Loucy (cell line): ENCODE measurements at regions not wholly inside any gene's neighbourhood (a gene's known extent, or its start where the extent isn't known, plus 50 kb on each side); places are given as distances from the start of the nearest gene placed in this dataset.

ENCODE experiments used
- H2AFZ ChIP-seq: fragments of 200-600 bp; sonication (generic); 2 replicates; pipeline ENCODE4 v1.6.0; 2016; ENCODE audit warnings: antibody characterized with exemption, mild to moderate bottlenecking, low read length, moderate library complexity
- H3F3A ChIP-seq: fragments of 200-600 bp; 2 replicates; pipeline ENCODE4 v1.6.0; 2016; ENCODE audit warnings: antibody characterized with exemption, low read depth, mild to moderate bottlenecking
- H3K27me3 ChIP-seq: fragments of 200-600 bp; sonication (generic); 2 replicates; pipeline ENCODE4 v1.6.1; 2014; ENCODE audit warnings: low read length, mild to moderate bottlenecking; ENCODE audit not compliant: insufficient read depth, poor library complexity, severe bottlenecking
- H3K36me3 ChIP-seq: fragments of 200-600 bp; sonication (generic); 2 replicates; pipeline ENCODE4 v1.6.1; 2016; ENCODE audit warnings: low read length; ENCODE audit not compliant: insufficient read depth
- H3K4me1 ChIP-seq: fragments of 200-600 bp; sonication (generic); 2 replicates; pipeline ENCODE4 v1.5.1; 2014; ENCODE audit warnings: low read length, mild to moderate bottlenecking; ENCODE audit not compliant: insufficient read depth, poor library complexity, severe bottlenecking
- H3K4me2 ChIP-seq: fragments of 200-600 bp; sonication (generic); 2 replicates; pipeline ENCODE4 v1.6.0; 2014; ENCODE audit warnings: antibody characterized with exemption, low read length, low read depth, mild to moderate bottlenecking; ENCODE audit not compliant: poor library complexity, severe bottlenecking
- H3K4me3 ChIP-seq: fragments of 200-600 bp; sonication (generic); 2 replicates; pipeline ENCODE4 v1.5.1; 2014; ENCODE audit warnings: low read length, mild to moderate bottlenecking, mixed read lengths; ENCODE audit not compliant: poor library complexity, severe bottlenecking
- H3K79me2 ChIP-seq: fragments of 200-600 bp; sonication (generic); 2 replicates; pipeline ENCODE4 v1.6.1; 2014; ENCODE audit warnings: low read length; ENCODE audit not compliant: insufficient read depth
- H3K9ac ChIP-seq: fragments of 200-600 bp; sonication (generic); 2 replicates; pipeline ENCODE4 v1.6.0; 2014; ENCODE audit warnings: mild to moderate bottlenecking, low read depth, low read length, moderate library complexity; ENCODE audit not compliant: poor library complexity, severe bottlenecking
- H3K9me2 ChIP-seq: fragments of 200-600 bp; sonication (generic); replicated peaks from 2 replicates; pipeline ENCODE4 v1.6.1; 2016; ENCODE audit warnings: low read depth, low read length, mixed read lengths
- H3K9me3 ChIP-seq: fragments of 200-600 bp; sonication (generic); 2 replicates; pipeline ENCODE4 v1.6.1; 2014; ENCODE audit warnings: mild to moderate bottlenecking, antibody characterized with exemption, low read length, low read depth; ENCODE audit not compliant: insufficient read depth
- H4K20me1 ChIP-seq: fragments of 200-600 bp; sonication (generic); 2 replicates; pipeline ENCODE4 v1.6.0; 2014; ENCODE audit warnings: antibody characterized with exemption, low read length, mild to moderate bottlenecking; ENCODE audit not compliant: insufficient read depth, poor library complexity, severe bottlenecking
- CTCF ChIP-seq: fragments of 200-600 bp; sonication (generic); conservative IDR thresholded peaks from 2 replicates; pipeline ENCODE4 v1.5.1; 2014; ENCODE audit warnings: mild to moderate bottlenecking, antibody characterized with exemption, low read length
- EZH2phosphoT487 ChIP-seq: fragments of 200-600 bp; IDR thresholded peaks from 2 replicates; pipeline ENCODE4 v1.6.1; 2018; ENCODE audit warnings: antibody characterized with exemption, mild to moderate bottlenecking, moderate library complexity, borderline replicate concordance

- H3F3A ChIP-seq = no peaks in the 10 kb centered on the region
- H3K4me3 ChIP-seq = no peak overlapping the region
- H3K4me1 ChIP-seq = no peaks in the 10 kb centered on the region
- H3K9me3 ChIP-seq = no peaks in the 10 kb centered on the region
- 0 out of 2 replicates have a peak, but pooled peaks cover 4% of the 10 kb centered on the region for H3K9me2 ChIP-seq
- TF ChIP-seq EZH2phosphoT487 (no peak), CTCF (no peak)
- no peaks in the 10 kb centered on the region for H3K27me3 ChIP-seq
- no peak overlapping the region for H3K4me2 ChIP-seq
- H3K36me3 ChIP-seq = no peaks in the 10 kb centered on the region
- no peak overlapping the region for H3K9ac ChIP-seq
- no peak overlapping the region for H2AFZ ChIP-seq
- no peaks in the 10 kb centered on the region for H4K20me1 ChIP-seq
- H3K79me2 ChIP-seq = no peaks in the 10 kb centered on the region
Measured at GRCh38 chr2:185663811-185664210, 74.8 kb upstream of the FSIP2 start.

- no peaks in the 10 kb centered on the region for H4K20me1 ChIP-seq
- no peaks in the 10 kb centered on the region for H3F3A ChIP-seq
- no peak overlapping the region for H3K4me2 ChIP-seq
- H3K4me3 ChIP-seq = no peak overlapping the region
- H2AFZ ChIP-seq = no peak overlapping the region
- H3K4me1 ChIP-seq = no peaks in the 10 kb centered on the region
- no peak overlapping the region for H3K9ac ChIP-seq
- 0 out of 2 replicates have a peak, but pooled peaks cover 4% of the 10 kb centered on the region for H3K9me2 ChIP-seq
- TF ChIP-seq EZH2phosphoT487 (no peak), CTCF (no peak)
- H3K27me3 ChIP-seq = no peaks in the 10 kb centered on the region
- no peaks in the 10 kb centered on the region for H3K36me3 ChIP-seq
- H3K9me3 ChIP-seq = no peaks in the 10 kb centered on the region
- H3K79me2 ChIP-seq = no peaks in the 10 kb centered on the region
Measured at GRCh38 chr2:185664384-185664783, 74.2 kb upstream of the FSIP2 start.

- no peak overlapping the region for H3K4me3 ChIP-seq
- no peak overlapping the region for H2AFZ ChIP-seq
- no peaks in the 10 kb centered on the region for H3K36me3 ChIP-seq
- no peak overlapping the region for H3K9ac ChIP-seq
- H3K4me1 ChIP-seq = no peaks in the 10 kb centered on the region
- H4K20me1 ChIP-seq = no peaks in the 10 kb centered on the region
- H3K9me2 ChIP-seq = 0 out of 2 replicates have a peak, but pooled peaks cover 4% of the 10 kb centered on the region
- TF ChIP-seq EZH2phosphoT487 (no peak), CTCF (no peak)
- H3K79me2 ChIP-seq = no peaks in the 10 kb centered on the region
- no peaks in the 10 kb centered on the region for H3K27me3 ChIP-seq
- no peaks in the 10 kb centered on the region for H3K9me3 ChIP-seq
- H3K4me2 ChIP-seq = no peak overlapping the region
- H3F3A ChIP-seq = no peaks in the 10 kb centered on the region
Measured at GRCh38 chr2:185665251-185665814, 73.3 kb upstream of the FSIP2 start.
